Brain microvascular endothelial cell (primary cell): ENCODE measurements at regions not wholly inside any gene's neighbourhood (a gene's known extent, or its start where the extent isn't known, plus 50 kb on each side); places are given as distances from the start of the nearest gene placed in this dataset.
"Not testable (repeated sequence)": the region's sequence is repeated elsewhere in the genome, so short reads cannot be mapped to it uniquely, and the experiment has no call there.

Experiments used
- DNase-seq: peaks from one replicate; pipeline ENCODE4 v3.0.0-alpha.2; 2020
- H3K27ac ChIP-seq: fragments of 250-450 bp; sonication (Bioruptor Pico); 2 replicates; pipeline ENCODE4 v1.5.1; 2020; ENCODE audit warnings: mild to moderate bottlenecking, moderate library complexity
- H3K27me3 ChIP-seq: fragments of 250-450 bp; sonication (Bioruptor Pico); replicated peaks from 2 replicates; pipeline ENCODE4 v1.5.1; 2020; ENCODE audit warnings: mild to moderate bottlenecking
- H3K36me3 ChIP-seq: fragments of 250-450 bp; sonication (Bioruptor Pico); replicated peaks from 2 replicates; pipeline ENCODE4 v1.5.1; 2020; ENCODE audit warnings: mild to moderate bottlenecking
- H3K4me3 ChIP-seq: 2 replicates; pipeline ENCODE4 v1.5.1; 2011; ENCODE audit warnings: low read depth, mild to moderate bottlenecking, control low read depth, low read length, moderate library complexity
- in situ Hi-C: cut with HindIII; loops from 2 replicates; pipeline ENCODE4 v1.10.0; 2017; ENCODE audit warnings: low sequenced_read_pairs, low pct_ligation_motif_present
- TF ChIP-seq, protein P1 (sequence below): IDR thresholded peaks from 2 replicates; pipeline ENCODE4 v1.5.1; 2011; ENCODE audit warnings: low read depth, mild to moderate bottlenecking, moderate library complexity, low read length, control low read depth, inconsistent platforms; ENCODE audit errors: missing control alignments

- no peak overlapping the region for H3K27ac ChIP-seq
- no peak overlapping the region for H3K4me3 ChIP-seq
- no peaks in the 10 kb centered on the region for H3K36me3 ChIP-seq
- DNase-seq, result no peak
- in situ Hi-C loops, result no loop called here
- TF ChIP-seq, protein P1, sequence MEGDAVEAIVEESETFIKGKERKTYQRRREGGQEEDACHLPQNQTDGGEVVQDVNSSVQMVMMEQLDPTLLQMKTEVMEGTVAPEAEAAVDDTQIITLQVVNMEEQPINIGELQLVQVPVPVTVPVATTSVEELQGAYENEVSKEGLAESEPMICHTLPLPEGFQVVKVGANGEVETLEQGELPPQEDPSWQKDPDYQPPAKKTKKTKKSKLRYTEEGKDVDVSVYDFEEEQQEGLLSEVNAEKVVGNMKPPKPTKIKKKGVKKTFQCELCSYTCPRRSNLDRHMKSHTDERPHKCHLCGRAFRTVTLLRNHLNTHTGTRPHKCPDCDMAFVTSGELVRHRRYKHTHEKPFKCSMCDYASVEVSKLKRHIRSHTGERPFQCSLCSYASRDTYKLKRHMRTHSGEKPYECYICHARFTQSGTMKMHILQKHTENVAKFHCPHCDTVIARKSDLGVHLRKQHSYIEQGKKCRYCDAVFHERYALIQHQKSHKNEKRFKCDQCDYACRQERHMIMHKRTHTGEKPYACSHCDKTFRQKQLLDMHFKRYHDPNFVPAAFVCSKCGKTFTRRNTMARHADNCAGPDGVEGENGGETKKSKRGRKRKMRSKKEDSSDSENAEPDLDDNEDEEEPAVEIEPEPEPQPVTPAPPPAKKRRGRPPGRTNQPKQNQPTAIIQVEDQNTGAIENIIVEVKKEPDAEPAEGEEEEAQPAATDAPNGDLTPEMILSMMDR, result no peak
- H3K27me3 ChIP-seq, result no peaks in the 10 kb centered on the region
These were observed 145.6 kb upstream of the DCAF8L1 start for GRCh38 chrX:28126886-28127285.

- Histone ChIP-seq H3K4me3 (no peak overlapping the region), H3K36me3 (no peaks in the 10 kb centered on the region), H3K27me3 (no peaks in the 10 kb centered on the region), H3K27ac (peak overlapping the region; percentile 27)
- DNase-seq, result no peak
- TF ChIP-seq, protein P1, result no peak
- in situ Hi-C loops, result no loop called here
These were observed 143.2 kb upstream of the DCAF8L1 start for GRCh38 chrX:28124416-28124815.

- H3K36me3 ChIP-seq, H3K27me3 ChIP-seq, in situ Hi-C loops, H3K27ac ChIP-seq, H3K4me3 ChIP-seq, DNase-seq: not testable (repeated sequence)
These were observed 139.5 kb upstream of the DCAF8L1 start for GRCh38 chrX:28120580-28121245.

- Histone ChIP-seq H3K27me3 (no peaks in the 10 kb centered on the region), H3K4me3 (no peak overlapping the region), H3K27ac (no peak overlapping the region), H3K36me3 (no peaks in the 10 kb centered on the region)
- TF ChIP-seq, protein P1, result no peak
- DNase-seq, result no peak
- in situ Hi-C loops, result no loop called here
These were observed 138.8 kb upstream of the DCAF8L1 start for GRCh38 chrX:28120072-28120471.

DNA sequence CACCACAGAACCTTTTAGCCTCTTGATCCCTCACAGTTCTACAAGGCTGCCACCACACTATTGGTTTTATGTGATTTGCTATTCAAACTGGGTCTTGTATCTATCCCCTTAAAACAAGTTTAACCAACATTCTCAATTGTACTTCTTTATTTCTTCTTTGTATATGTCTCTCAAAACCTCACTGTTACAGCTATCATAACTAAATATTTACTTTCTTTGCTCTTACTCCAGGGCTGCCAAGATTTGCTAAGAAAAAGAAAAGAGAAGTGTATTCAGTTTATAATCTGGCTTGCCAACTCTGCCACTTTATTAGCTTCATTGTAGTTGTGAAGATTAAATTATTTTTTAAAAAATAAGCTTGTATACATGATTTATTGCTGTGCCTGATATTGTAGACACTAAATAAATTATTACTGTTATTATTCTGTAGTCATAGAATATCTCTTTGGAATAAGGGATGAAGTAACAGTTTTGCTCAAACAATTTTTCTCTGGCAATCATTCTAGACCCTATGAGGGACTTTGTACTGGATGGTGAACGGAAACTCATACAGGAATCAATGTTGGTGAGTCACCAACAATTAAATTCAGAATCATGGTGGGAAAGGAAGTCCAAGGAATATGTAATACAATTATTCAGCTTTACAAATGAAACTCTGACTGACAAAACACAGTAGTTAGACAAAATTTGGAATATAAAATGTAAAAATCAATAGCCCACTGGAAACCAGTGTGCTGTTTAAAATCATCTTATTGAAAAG is 127.1 kb upstream of the DCAF8L1 start:
- no peak for DNase-seq
- no peaks in the 10 kb centered on the region for H3K36me3 ChIP-seq
- no peak overlapping the region for H3K4me3 ChIP-seq
- H3K27me3 ChIP-seq, result no peaks in the 10 kb centered on the region
- TF ChIP-seq, protein P1, result no peak
- in situ Hi-C loops, result no loop called here
- no peak overlapping the region for H3K27ac ChIP-seq

DNA sequence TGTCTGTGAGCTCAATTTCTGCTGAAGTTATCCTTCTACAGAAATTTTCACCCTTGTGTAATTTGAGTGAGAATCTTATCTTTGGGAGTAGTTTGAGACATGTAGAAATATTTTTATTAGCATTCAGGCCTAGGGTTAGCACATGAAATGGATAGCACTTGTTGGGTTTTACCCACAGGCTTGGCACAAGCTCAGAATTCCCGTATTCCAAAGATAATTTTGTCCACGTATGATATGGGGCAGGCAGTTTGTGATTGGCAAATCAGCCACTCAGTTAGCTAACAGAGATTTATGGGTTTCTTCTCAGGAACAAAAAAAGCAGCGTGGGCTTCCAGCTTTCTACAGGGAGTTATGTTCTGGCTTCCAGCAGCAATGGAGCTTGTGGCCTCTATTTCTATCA is 117.9 kb upstream of the DCAF8L1 start:
- in situ Hi-C loops, result no loop called here
- no peak for DNase-seq
- H3K4me3 ChIP-seq, result no peak overlapping the region
- no peaks in the 10 kb centered on the region for H3K27me3 ChIP-seq
- TF ChIP-seq, protein P1, result no peak
- H3K36me3 ChIP-seq, result no peaks in the 10 kb centered on the region
- no peak overlapping the region for H3K27ac ChIP-seq
